GM21390 (cell line): ENCODE measurements at regions not wholly inside any gene's neighbourhood (a gene's known extent, or its start where the extent isn't known, plus 50 kb on each side); places are given as distances from the start of the nearest gene placed in this dataset.

Experiments used
- ATAC-seq: cut with Tn5 transposase; IDR thresholded peaks from one replicate; pipeline ENCODE4 v1.9.1; 2021; ENCODE audit not compliant: unreplicated experiment

GRCh38 chr11:80503990-80504389 is 1063.2 kb upstream of the TENM4 start:
- no peak for ATAC-seq

GRCh38 chr11:80502511-80502910 is 1061.7 kb upstream of the TENM4 start:
- no peak for ATAC-seq

GRCh38 chr11:80495116-80495515 is 1054.3 kb upstream of the TENM4 start:
- no peak for ATAC-seq

GRCh38 chr11:80487952-80488351 is 1047.1 kb upstream of the TENM4 start:
- no peak for ATAC-seq

GRCh38 chr11:80486678-80487077 is 1045.8 kb upstream of the TENM4 start:
- no peak for ATAC-seq

GRCh38 chr11:80477178-80477577 is 1036.3 kb upstream of the TENM4 start:
- ATAC-seq, result no peak

GRCh38 chr11:80473562-80473961 is 1032.7 kb upstream of the TENM4 start:
- ATAC-seq, result peak; percentile 57

GRCh38 chr11:80469871-80470270 is 1029.0 kb upstream of the TENM4 start:
- no peak for ATAC-seq

- no peak for ATAC-seq
Measured at GRCh38 chr11:80466570-80466969, 1025.7 kb upstream of the TENM4 start.

- ATAC-seq, result no peak
Measured at GRCh38 chr11:80462211-80462610, 1021.4 kb upstream of the TENM4 start.

GRCh38 chr11:80458376-80458775 is 1017.5 kb upstream of the TENM4 start:
- ATAC-seq, result no peak

GRCh38 chr11:80457823-80458222 is 1017.0 kb upstream of the TENM4 start:
- no peak for ATAC-seq

- no peak for ATAC-seq
Measured at GRCh38 chr11:80455818-80456217, 1015.0 kb upstream of the TENM4 start.

GRCh38 chr11:80451105-80451504 is 1010.3 kb upstream of the TENM4 start:
- ATAC-seq, result no peak

GRCh38 chr11:80448709-80449108 is 1007.9 kb upstream of the TENM4 start:
- ATAC-seq, result no peak

GRCh38 chr11:80443177-80443576 is 1002.3 kb upstream of the TENM4 start:
- ATAC-seq, result no peak

- no peak for ATAC-seq
Measured at GRCh38 chr11:80441821-80442220, 1001.0 kb upstream of the TENM4 start.

- no peak for ATAC-seq
Measured at GRCh38 chr11:80440835-80441234, 1000.0 kb upstream of the TENM4 start.

- ATAC-seq, result no peak
Measured at GRCh38 chr11:80436547-80436946, 995.7 kb upstream of the TENM4 start.

- no peak for ATAC-seq
Measured at GRCh38 chr11:80435345-80435744, 994.5 kb upstream of the TENM4 start.

- no peak for ATAC-seq
Measured at GRCh38 chr11:80432057-80432456, 991.2 kb upstream of the TENM4 start.

- ATAC-seq, result no peak
Measured at GRCh38 chr11:80424012-80424695, 983.3 kb upstream of the TENM4 start.

GRCh38 chr11:80420374-80420773 is 979.5 kb upstream of the TENM4 start:
- no peak for ATAC-seq
